ENCODE measurements at regions not wholly inside any gene's neighbourhood (a gene's known extent, or its start where the extent isn't known, plus 50 kb on each side); places are given as distances from the start of the nearest gene placed in this dataset.

GRCh38 chr6:66937180-66937579 is 1230.2 kb upstream of the EYS start (continued):
- TF ChIP-seq, protein P1, sequence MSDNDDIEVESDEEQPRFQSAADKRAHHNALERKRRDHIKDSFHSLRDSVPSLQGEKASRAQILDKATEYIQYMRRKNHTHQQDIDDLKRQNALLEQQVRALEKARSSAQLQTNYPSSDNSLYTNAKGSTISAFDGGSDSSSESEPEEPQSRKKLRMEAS (IDR thresholded peaks at IDR 0.05; ENCODE audit: low read depth, low read length): no peak
- TF ChIP-seq HSF1 (IDR thresholded peaks at IDR 0.05; ENCODE audit: low read depth, low read length) (no peak), EZH2 (IDR thresholded peaks at IDR 0.05; ENCODE audit: borderline replicate concordance, control insufficient read depth, low read depth, low read length) (no peak)
- TF ChIP-seq, protein P2, sequence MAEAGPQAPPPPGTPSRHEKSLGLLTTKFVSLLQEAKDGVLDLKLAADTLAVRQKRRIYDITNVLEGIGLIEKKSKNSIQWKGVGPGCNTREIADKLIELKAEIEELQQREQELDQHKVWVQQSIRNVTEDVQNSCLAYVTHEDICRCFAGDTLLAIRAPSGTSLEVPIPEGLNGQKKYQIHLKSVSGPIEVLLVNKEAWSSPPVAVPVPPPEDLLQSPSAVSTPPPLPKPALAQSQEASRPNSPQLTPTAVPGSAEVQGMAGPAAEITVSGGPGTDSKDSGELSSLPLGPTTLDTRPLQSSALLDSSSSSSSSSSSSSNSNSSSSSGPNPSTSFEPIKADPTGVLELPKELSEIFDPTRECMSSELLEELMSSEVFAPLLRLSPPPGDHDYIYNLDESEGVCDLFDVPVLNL (IDR thresholded peaks at IDR 0.05; ENCODE audit: low read depth, low read length): no peak

DNA sequence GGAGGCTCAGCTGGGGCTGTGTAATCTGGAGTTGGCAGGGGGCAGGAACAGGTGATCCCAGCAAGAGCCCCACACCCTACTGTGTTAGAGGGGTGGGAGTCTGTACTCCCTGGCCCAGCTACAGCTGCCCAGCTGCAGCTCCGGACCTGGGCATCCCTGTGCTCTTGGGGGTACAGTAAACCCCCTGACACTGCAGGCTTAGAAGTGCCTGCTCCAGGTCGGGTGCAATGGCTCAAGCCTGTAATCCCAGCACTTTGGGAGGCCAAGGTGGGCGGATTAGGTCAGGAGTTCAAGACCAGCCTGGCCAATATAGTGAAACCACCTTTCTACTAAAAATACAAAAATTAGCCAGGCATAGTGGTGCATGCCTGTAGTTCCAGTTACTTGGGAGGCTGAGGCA is 1228.6 kb upstream of the EYS start:
- RAD21 ChIA-PET (ENCODE audit: unreplicated experiment): no interaction called here
- H2AFZ ChIP-seq (ENCODE audit: control insufficient read depth, low read depth, low read length): no peak overlapping the region
- H3K36me3 ChIP-seq (ENCODE audit: control insufficient read depth in 2 of 2, insufficient read depth in 2 of 2, low read length in 1 of 2): no peaks in the 10 kb centered on the region
- no peaks in the 10 kb centered on the region for H3K79me2 ChIP-seq (ENCODE audit: control insufficient read depth, insufficient read depth, low read length)
- no peak overlapping the region for H3K27ac ChIP-seq (ENCODE audit: control insufficient read depth, insufficient read depth)
- no peak overlapping the region for H3K4me3 ChIP-seq
- POLR2A ChIA-PET: no interaction called here
- no peaks in the 10 kb centered on the region for H3K9me3 ChIP-seq (replicated peaks; ENCODE audit: control insufficient read depth, insufficient read depth, low read length)
- SMC1A ChIA-PET (ENCODE audit: uncharacterized antibody, unreplicated experiment): no interaction called here
- CTCF ChIA-PET: no interaction called here
- H3K4me2 ChIP-seq (ENCODE audit: control insufficient read depth, insufficient read depth): no peak overlapping the region
- no peaks in the 10 kb centered on the region for H3K27me3 ChIP-seq (replicated peaks in 1 of 2; ENCODE audit: control insufficient read depth in 2 of 2, insufficient read depth in 2 of 2, low read length in 1 of 2)
- WGBS (ENCODE audit: insufficient coverage, insufficient replicate concordance, low lambda C conversion rate, missing lambda C conversion rate): 2% methylated on average over 3 of the region's 3 CpGs
- in situ Hi-C loops (cut with MboI) (no loop called here), intact Hi-C loops (cut with micrococcal nuclease; ENCODE audit: unreplicated experiment) (no loop called here)
- no peak overlapping the region for H3K9ac ChIP-seq (ENCODE audit: control insufficient read depth, insufficient read depth, low read length)
- no TSS peak for BruUV-seq (replicated peaks)
- FAIRE-seq: no peak
- ATAC-seq: no peak
- no peak for DNase-seq (ENCODE audit: low read depth, low spot score)
- TF ChIP-seq NFYA (IDR thresholded peaks at IDR 0.05; ENCODE audit: borderline replicate concordance, low read depth, low read length): no peak
- TF ChIP-seq, protein P3, sequence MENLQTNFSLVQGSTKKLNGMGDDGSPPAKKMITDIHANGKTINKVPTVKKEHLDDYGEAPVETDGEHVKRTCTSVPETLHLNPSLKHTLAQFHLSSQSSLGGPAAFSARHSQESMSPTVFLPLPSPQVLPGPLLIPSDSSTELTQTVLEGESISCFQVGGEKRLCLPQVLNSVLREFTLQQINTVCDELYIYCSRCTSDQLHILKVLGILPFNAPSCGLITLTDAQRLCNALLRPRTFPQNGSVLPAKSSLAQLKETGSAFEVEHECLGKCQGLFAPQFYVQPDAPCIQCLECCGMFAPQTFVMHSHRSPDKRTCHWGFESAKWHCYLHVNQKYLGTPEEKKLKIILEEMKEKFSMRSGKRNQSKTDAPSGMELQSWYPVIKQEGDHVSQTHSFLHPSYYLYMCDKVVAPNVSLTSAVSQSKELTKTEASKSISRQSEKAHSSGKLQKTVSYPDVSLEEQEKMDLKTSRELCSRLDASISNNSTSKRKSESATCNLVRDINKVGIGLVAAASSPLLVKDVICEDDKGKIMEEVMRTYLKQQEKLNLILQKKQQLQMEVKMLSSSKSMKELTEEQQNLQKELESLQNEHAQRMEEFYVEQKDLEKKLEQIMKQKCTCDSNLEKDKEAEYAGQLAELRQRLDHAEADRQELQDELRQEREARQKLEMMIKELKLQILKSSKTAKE (IDR thresholded peaks at IDR 0.05; ENCODE audit: low read depth, poor library complexity, severe bottlenecking): no peak
- no peaks in the 10 kb centered on the region for H4K20me1 ChIP-seq (ENCODE audit: control insufficient read depth, insufficient read depth)
- H3K4me1 ChIP-seq (ENCODE audit: control insufficient read depth, insufficient read depth, low read length): no peaks in the 10 kb centered on the region
